Ovary (tissue), 7 donors: ENCODE measurements at regions not wholly inside any gene's neighbourhood (a gene's known extent, or its start where the extent isn't known, plus 50 kb on each side); places are given as distances from the start of the nearest gene placed in this dataset.

Experiments
- DNase-seq, 5 donors: peaks; one replicate each; pipeline ENCODE4 v3.0.0-alpha.2; 2019 to 2020
- H3K27ac ChIP-seq, 2 donors: fragments of 200-600 bp; one replicate each; pipeline versions ENCODE4 v1.5.1 to v1.8.0; 2019 to 2022
- H3K27me3 ChIP-seq: fragments of 200-600 bp; one replicate; pipeline ENCODE4 v1.8.0; 2022
- H3K36me3 ChIP-seq: fragments of 200-600 bp; sonication (generic); one replicate; pipeline ENCODE4 v1.5.1; 2019
- H3K4me1 ChIP-seq: one replicate; pipeline ENCODE4 v1.8.1; 2013; ENCODE audit warnings: mild to moderate bottlenecking, moderate library complexity; ENCODE audit not compliant: insufficient read depth
- H3K4me3 ChIP-seq: fragments of 200-600 bp; sonication (generic); one replicate; pipeline ENCODE4 v1.5.1; 2017
- H3K9me3 ChIP-seq, 2 donors: fragments of 200-600 bp in 1 of 2; sonication (generic) in 1 of 2; one replicate each; pipeline versions ENCODE4 v1.5.1 to v1.8.1; 2013 to 2019; ENCODE audit warnings: mild to moderate bottlenecking in 1 of 2, moderate library complexity in 1 of 2
- CTCF ChIP-seq, 3 donors: fragments of 450-650 bp in 2 of 3; fragments of 200-600 bp in 1 of 3; IDR thresholded peaks; one replicate each; pipeline versions ENCODE4 v1.5.1 to v1.8.0; 2016 to 2022; ENCODE audit warnings: antibody characterized with exemption in 3 of 3, mild to moderate bottlenecking in 1 of 3
- EP300 ChIP-seq: sonication (generic); formaldehyde crosslinking; IDR thresholded peaks from one replicate; pipeline ENCODE4 v1.6.1; 2017; ENCODE audit warnings: antibody characterized with exemption
- POLR2A ChIP-seq: fragments of 450-650 bp; IDR thresholded peaks from one replicate; pipeline ENCODE4 v1.6.1; 2017; ENCODE audit warnings: antibody characterized with exemption, mild to moderate bottlenecking, moderate library complexity
- WGBS, 3 donors: extraction: QIAGEN DNeasy Blood & Tissue Kit in 1 of 3; methylation state at CpG; one replicate each; pipeline versions ENCODE4 v1.1.5 to v1.1.7; 2013 to 2017; 5-methylcytosine and 5-hydroxymethylcytosine counted together
- intact Hi-C, 4 donors: fragments of 100-400 bp; cut with DNase I; formaldehyde crosslinking; loops; one replicate each; pipeline versions ENCODE4 v1.11.0 to v1.15.1; 2022 to 2023
- donor health status: DM: no; HTN: no; CAD: no; lungs with moderate emphysema.
- donor health status: DM: no; HTN: no; CAD: no.
- donor health status: Bipolar disorder and iron deficiency.
- donor health status: DM: no; HTN: no; CAD: no.
- donor health status: DM: yes; HTN: yes; CAD: no.

DNA sequence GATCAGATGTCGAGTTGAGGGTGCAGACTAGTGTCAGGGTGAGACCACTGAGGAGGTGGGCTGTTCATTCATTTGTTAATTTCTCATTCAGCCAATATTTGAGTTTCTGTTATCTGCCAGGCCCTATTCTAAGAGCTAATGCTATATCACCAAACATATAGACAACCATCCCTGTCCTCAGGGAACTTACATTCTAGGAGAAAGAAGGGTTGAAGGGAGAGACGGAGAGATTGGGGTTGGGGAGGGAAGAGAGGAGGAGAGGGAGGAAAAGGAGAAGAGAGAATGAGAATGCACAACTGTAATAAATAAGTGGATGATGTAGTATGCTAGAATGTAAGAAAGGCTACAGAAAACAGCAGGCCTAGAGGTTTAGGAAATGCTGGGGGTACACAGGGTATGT, 129.9 kb upstream of the PITX1 start:
- H3K4me1 ChIP-seq = no peaks in the 10 kb centered on the region
- H3K9me3 ChIP-seq = no peaks in the 10 kb centered on the region
- H3K36me3 ChIP-seq = no peaks in the 10 kb centered on the region
- TF ChIP-seq POLR2A (no peak), CTCF (IDR thresholded peaks at IDR 0.05) (no peak), EP300 (no peak)
- 86 to 90% (median 87%) methylated on average over 2 of the region's 2 CpGs for WGBS, 3 donors
- no peaks in the 10 kb centered on the region for H3K27me3 ChIP-seq
- no peak overlapping the region for H3K4me3 ChIP-seq
- intact Hi-C loops = no loop called here
- no peak for DNase-seq
- no peak overlapping the region for H3K27ac ChIP-seq

- Histone ChIP-seq H3K36me3 (no peaks in the 10 kb centered on the region), H3K4me3 (no peak overlapping the region), H3K27ac (no peak overlapping the region), H3K27me3 (no peaks in the 10 kb centered on the region), H3K4me1 (no peaks in the 10 kb centered on the region), H3K9me3 (no peaks in the 10 kb centered on the region)
- 86 to 87% (median 86%) methylated on average over 5 of the region's 5 CpGs for WGBS, 3 donors
- DNase-seq = no peak
- no peak for TF ChIP-seq POLR2A
- no peak for TF ChIP-seq EP300
- no peak for TF ChIP-seq CTCF (IDR thresholded peaks at IDR 0.05)
- intact Hi-C loops = no loop called here
Observed at GRCh38 chr5:135163391-135163790, 129.4 kb upstream of the PITX1 start.

DNA sequence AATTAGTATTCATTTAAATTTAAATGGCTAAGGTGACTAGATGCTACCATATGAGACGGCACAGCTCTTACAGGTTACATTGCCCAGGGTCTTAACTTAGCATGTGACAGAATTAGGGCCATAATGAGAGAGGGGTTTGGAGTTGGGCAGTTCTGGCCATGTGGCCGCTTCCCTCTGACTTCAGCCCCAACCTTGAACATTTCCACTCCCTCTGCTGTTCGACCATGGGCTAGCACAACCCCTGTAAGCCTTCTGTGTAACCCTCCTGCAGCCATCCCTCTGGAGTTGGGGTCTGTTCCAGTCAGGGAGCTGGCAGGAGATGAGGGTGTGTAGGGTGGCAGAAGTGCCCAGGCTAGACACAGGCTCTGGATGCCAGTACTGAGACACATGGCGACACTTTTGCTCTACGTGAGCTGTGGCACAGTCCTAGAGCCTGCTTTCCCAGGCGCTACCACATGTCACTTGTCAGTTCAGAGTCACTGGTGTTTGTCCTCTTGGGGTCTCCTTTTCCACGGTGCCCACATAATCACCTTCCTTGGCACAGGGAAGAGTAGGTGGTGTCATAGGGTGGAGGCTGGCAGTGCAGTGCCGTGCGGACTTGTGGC, 128.7 kb upstream of the PITX1 start:
- Histone ChIP-seq H3K4me3 (no peak overlapping the region), H3K4me1 (no peaks in the 10 kb centered on the region), H3K36me3 (no peaks in the 10 kb centered on the region), H3K27ac (no peak overlapping the region), H3K9me3 (peaks cover 0 to 2% of the 10 kb centered on the region in 2 donors), H3K27me3 (no peaks in the 10 kb centered on the region)
- TF ChIP-seq CTCF (IDR thresholded peaks at IDR 0.05) (no peak), EP300 (no peak)
- intact Hi-C loops = no loop called here
- no peak for DNase-seq
- WGBS, 3 donors = 66 to 73% (median 66%) methylated on average over 9 of the region's 9 CpGs

GRCh38 chr5:135161221-135161620, 127.2 kb upstream of the PITX1 start:
- Histone ChIP-seq H3K4me3 (no peak overlapping the region), H3K36me3 (no peaks in the 10 kb centered on the region), H3K27ac (no peak overlapping the region), H3K4me1 (no peaks in the 10 kb centered on the region), H3K9me3 (peaks cover 0 to 6% of the 10 kb centered on the region in 2 donors), H3K27me3 (no peaks in the 10 kb centered on the region)
- no peak for TF ChIP-seq CTCF (IDR thresholded peaks at IDR 0.05)
- TF ChIP-seq EP300 = no peak
- TF ChIP-seq POLR2A = no peak
- no peak for DNase-seq
- WGBS, 3 donors = 49 to 66% (median 52%) methylated on average over 1 of the region's 1 CpG
- intact Hi-C loops = no loop called here
